ENCODE measurements at regions not wholly inside any gene's neighbourhood (a gene's known extent, or its start where the extent isn't known, plus 50 kb on each side); places are given as distances from the start of the nearest gene placed in this dataset.

DNA sequence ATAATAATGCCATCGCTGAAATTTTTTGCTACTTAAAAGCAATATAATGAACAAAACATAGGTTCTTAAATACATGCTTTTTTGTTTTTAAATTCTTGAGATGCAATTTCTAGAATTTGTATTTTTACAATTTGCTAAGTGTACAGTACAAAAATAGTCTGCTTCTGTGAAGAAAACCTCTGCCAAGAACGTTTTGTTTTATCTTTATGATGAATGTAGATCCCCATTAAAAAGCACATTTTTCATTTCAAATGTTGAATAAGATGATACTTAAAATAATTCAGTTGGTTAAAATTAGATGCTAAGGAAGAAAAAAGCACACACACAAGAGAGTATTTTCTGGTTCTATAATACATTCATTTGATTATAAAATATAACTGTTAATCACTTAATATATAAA lies 1358.5 kb upstream of the CITED2 start:
- TF ChIP-seq CTCF (IDR thresholded peaks at IDR 0.05), result no peak
- CTCF ChIA-PET, result no interaction called here
- no peak for DNase-seq

GRCh38 chr6:140732155-140732554 lies 1357.7 kb upstream of the CITED2 start:
- intact Hi-C loops (cut with micrococcal nuclease), result no loop called here
- no peak for ATAC-seq (ENCODE audit: low read depth)
- H3K27ac Mint-ChIP-seq, result no peak overlapping the region

More for the DNA sequence above, 1358.5 kb upstream of the CITED2 start:
- H3K9me3 Mint-ChIP-seq, result no peaks in the 10 kb centered on the region
- H3K36me3 Mint-ChIP-seq (ENCODE audit: low read depth), result no peaks in the 10 kb centered on the region
- H3K4me1 Mint-ChIP-seq, result no peaks in the 10 kb centered on the region
- H3K4me3 Mint-ChIP-seq, result no peak overlapping the region
- POLR2A ChIA-PET, result no interaction called here
- ATAC-seq (ENCODE audit: low read depth), result no peak
- intact Hi-C loops (cut with micrococcal nuclease), result no loop called here
- H3K27ac Mint-ChIP-seq, result no peak overlapping the region
- H3K27me3 Mint-ChIP-seq, result no peaks in the 10 kb centered on the region

DNA sequence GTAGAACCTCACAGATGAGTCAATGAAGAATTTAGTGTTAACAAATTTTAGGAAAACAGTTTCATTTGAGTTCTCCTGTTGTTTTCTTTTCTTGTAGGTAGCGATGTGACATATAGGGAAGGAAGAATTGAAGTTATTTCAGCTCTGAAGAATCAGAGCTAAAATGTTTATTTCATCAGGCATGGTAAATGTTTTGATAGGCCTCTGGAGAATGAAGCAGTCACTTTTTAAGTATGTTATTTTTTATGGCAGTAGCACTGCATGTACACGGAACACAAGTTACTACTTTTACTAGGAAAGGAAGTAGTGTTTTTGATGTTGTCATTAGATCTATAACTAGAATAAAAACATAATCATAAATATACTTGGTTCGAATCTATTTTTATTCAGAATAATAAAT lies 1357.3 kb upstream of the CITED2 start:
- Mint-ChIP-seq H3K27ac (no peak overlapping the region), H3K27me3 (no peaks in the 10 kb centered on the region), H3K4me1 (no peaks in the 10 kb centered on the region), H3K9me3 (no peaks in the 10 kb centered on the region), H3K4me3 (no peak overlapping the region), H3K36me3 (ENCODE audit: low read depth) (no peaks in the 10 kb centered on the region)
- ChIA-PET POLR2A (no interaction called here), CTCF (no interaction called here)
- intact Hi-C loops (cut with micrococcal nuclease), result no loop called here
- DNase-seq (no peak), ATAC-seq (ENCODE audit: low read depth) (no peak)
- no peak for TF ChIP-seq CTCF (IDR thresholded peaks at IDR 0.05)

More at GRCh38 chr6:140732155-140732554, 1357.7 kb upstream of the CITED2 start:
- Mint-ChIP-seq H3K27me3 (no peaks in the 10 kb centered on the region), H3K36me3 (ENCODE audit: low read depth) (no peaks in the 10 kb centered on the region), H3K9me3 (no peaks in the 10 kb centered on the region), H3K4me3 (no peak overlapping the region), H3K4me1 (no peaks in the 10 kb centered on the region)
- TF ChIP-seq CTCF (IDR thresholded peaks at IDR 0.05), result no peak
- DNase-seq, result no peak
- CTCF ChIA-PET, result no interaction called here
- POLR2A ChIA-PET, result no interaction called here

- no peaks in the 10 kb centered on the region for H3K4me1 Mint-ChIP-seq
- H3K4me3 Mint-ChIP-seq, result no peak overlapping the region
- POLR2A ChIA-PET, result no interaction called here
- no peaks in the 10 kb centered on the region for H3K27me3 Mint-ChIP-seq
- no peak for DNase-seq
- no peak for TF ChIP-seq CTCF (IDR thresholded peaks at IDR 0.05)
- no peaks in the 10 kb centered on the region for H3K36me3 Mint-ChIP-seq (ENCODE audit: low read depth)
- no peak for ATAC-seq (ENCODE audit: low read depth)
- H3K27ac Mint-ChIP-seq, result no peak overlapping the region
- CTCF ChIA-PET, result no interaction called here
- intact Hi-C loops (cut with micrococcal nuclease), result no loop called here
- no peaks in the 10 kb centered on the region for H3K9me3 Mint-ChIP-seq
These were observed 1355.1 kb upstream of the CITED2 start for GRCh38 chr6:140729521-140729920.

DNA sequence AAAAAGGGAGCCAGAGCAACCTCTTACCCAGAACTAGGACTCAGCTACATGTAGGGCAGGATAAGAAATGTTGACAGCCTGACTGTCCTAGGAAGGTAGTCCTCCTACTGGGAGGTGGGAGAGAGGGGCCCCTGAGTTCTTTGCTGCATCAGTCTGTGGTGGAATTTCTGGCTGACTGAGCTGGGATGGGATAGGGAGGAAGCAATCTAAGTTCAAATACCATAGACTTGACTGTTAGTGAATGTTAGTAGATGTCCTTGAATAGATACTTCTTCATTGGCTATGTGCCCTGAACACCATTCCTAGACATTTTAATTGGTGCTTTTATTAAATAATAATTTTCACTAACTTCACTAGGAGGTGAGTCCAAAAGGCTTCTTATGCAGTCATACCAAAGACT lies 1343.6 kb upstream of the CITED2 start:
- Mint-ChIP-seq H3K27me3 (no peaks in the 10 kb centered on the region), H3K4me1 (no peaks in the 10 kb centered on the region), H3K9me3 (peaks cover 10% of the 10 kb centered on the region), H3K27ac (no peak overlapping the region), H3K36me3 (ENCODE audit: low read depth) (no peaks in the 10 kb centered on the region), H3K4me3 (no peak overlapping the region)
- POLR2A ChIA-PET, result no interaction called here
- TF ChIP-seq CTCF (IDR thresholded peaks at IDR 0.05), result no peak
- no peak for ATAC-seq (ENCODE audit: low read depth)
- DNase-seq, result no peak
- intact Hi-C loops (cut with micrococcal nuclease), result no loop called here
- CTCF ChIA-PET, result no interaction called here
